ENCODE measurements at regions not wholly inside any gene's neighbourhood (a gene's known extent, or its start where the extent isn't known, plus 50 kb on each side); places are given as distances from the start of the nearest gene placed in this dataset.
A peak's percentile ranks its signal among the peaks of the same experiment; 100 is the strongest.

DNA sequence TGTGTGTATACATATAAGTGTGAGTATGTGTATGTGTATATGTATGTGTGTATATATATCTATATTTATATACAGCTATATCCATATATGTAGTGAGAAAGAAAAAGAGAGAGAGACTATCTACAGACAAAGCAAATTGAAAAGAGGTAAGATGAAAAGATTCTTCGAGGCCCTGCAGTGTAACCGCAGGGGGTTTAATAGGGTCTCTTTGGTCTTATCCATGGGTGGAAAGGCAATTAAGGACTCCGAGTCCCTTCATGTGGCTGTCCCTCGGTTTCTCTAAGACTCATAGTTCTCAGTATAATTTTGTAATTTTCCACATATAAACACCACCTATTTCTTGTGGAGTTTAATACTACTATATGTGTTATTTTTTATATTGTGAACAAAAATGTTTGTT is 50.6 kb upstream of the JAZF1 start:
- H3K4me2 ChIP-seq: no peak overlapping the region
- no peaks in the 10 kb centered on the region for H4K20me1 ChIP-seq
- no peak overlapping the region for H3K4me3 ChIP-seq
- H3K9me3 ChIP-seq (replicated peaks in 1 of 11): 0 out of 22 replicates have a peak, but pooled peaks cover 0 to 5% (median 0%) of the 10 kb centered on the region in 11 experiments
- H3K9ac ChIP-seq: no peak overlapping the region
- no peak for TF ChIP-seq Cebpa-rat (IDR thresholded peaks at IDR 0.05)
- H3K27me3 ChIP-seq: no peaks in the 10 kb centered on the region
- H3K36me3 ChIP-seq: no peaks in the 10 kb centered on the region
- H3K27ac ChIP-seq: no peak overlapping the region
- H3K4me1 ChIP-seq: no peaks in the 10 kb centered on the region

GRCh38 chr7:28236560-28236959 is 56.0 kb upstream of the JAZF1 start:
- no peaks in the 10 kb centered on the region for H3K27me3 ChIP-seq
- TF ChIP-seq Cebpa-rat (IDR thresholded peaks at IDR 0.05): no peak
- no peak overlapping the region for H3K9ac ChIP-seq
- H3K27ac ChIP-seq: no peak overlapping the region
- H3K36me3 ChIP-seq: no peaks in the 10 kb centered on the region
- H4K20me1 ChIP-seq: no peaks in the 10 kb centered on the region
- 0 out of 22 replicates have a peak, but pooled peaks cover 0 to 3% (median 0%) of the 10 kb centered on the region in 11 experiments for H3K9me3 ChIP-seq (replicated peaks in 1 of 11)
- no peak overlapping the region for H3K4me3 ChIP-seq
- H3K4me1 ChIP-seq: peaks cover 0 to 22% (median 7%) of the 10 kb centered on the region in 10 experiments; a peak in 12 of 20 replicates
- no peak overlapping the region for H3K4me2 ChIP-seq

DNA sequence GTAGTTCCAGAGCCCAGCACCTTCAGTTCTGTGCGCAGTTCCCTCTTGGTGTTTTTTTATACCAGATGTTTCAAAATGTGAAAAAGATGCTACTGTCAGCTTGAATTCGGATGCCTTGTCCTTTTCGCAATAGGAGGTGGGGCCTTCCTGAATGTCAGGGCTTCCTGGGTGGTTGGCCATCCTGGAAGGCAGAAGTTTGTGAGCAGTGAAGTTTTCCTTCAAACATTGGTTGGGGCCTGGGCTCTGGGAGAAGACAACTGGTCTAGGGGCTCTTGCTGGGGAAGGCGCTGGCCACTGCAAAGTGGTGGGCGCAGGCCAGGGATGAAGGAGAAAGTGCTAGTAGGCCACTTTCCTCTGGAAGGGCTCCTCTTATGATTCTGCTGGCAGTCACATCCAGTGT is 56.8 kb upstream of the JAZF1 start:
- Histone ChIP-seq H3K27ac (no peak overlapping the region), H3K9ac (no peak overlapping the region), H4K20me1 (no peaks in the 10 kb centered on the region), H3K36me3 (no peaks in the 10 kb centered on the region), H3K4me1 (peaks cover 0 to 22% (median 7%) of the 10 kb centered on the region in 10 experiments; a peak in 12 of 20 replicates), H3K4me2 (no peak overlapping the region), H3K27me3 (no peaks in the 10 kb centered on the region), H3K4me3 (no peak overlapping the region), H3K9me3 (replicated peaks in 1 of 11) (0 out of 22 replicates have a peak, but pooled peaks cover 0 to 3% (median 0%) of the 10 kb centered on the region in 11 experiments)
- no peak for TF ChIP-seq Cebpa-rat (IDR thresholded peaks at IDR 0.05)

GRCh38 chr7:28239823-28240204 is 59.2 kb upstream of the JAZF1 start:
- Histone ChIP-seq H3K4me1 (peaks cover 0 to 22% (median 7%) of the 10 kb centered on the region in 10 experiments; a peak in 12 of 20 replicates), H3K27me3 (no peaks in the 10 kb centered on the region), H3K4me2 (peak overlapping the region in 7 of 11 experiments; percentile 13 to 69 (median 51); a peak in 11 of 22 replicates), H3K4me3 (no peak overlapping the region), H3K9me3 (replicated peaks in 1 of 11) (no peaks in the 10 kb centered on the region), H3K27ac (0 out of 22 replicates have a peak overlapping the region, but pooled peaks of 1 of the 11 experiments have one; percentile 4), H4K20me1 (no peaks in the 10 kb centered on the region), H3K36me3 (no peaks in the 10 kb centered on the region), H3K9ac (0 out of 22 replicates have a peak overlapping the region, but pooled peaks of 1 of the 11 experiments have one; percentile 7)
- TF ChIP-seq Cebpa-rat (IDR thresholded peaks at IDR 0.05): no peak

- H3K27me3 ChIP-seq: no peaks in the 10 kb centered on the region
- peak overlapping the region in 1 of 11 experiments; percentile 2; a peak in 1 of 22 replicates for H3K4me2 ChIP-seq
- H3K9me3 ChIP-seq (replicated peaks in 1 of 11): no peaks in the 10 kb centered on the region
- peaks cover 0 to 22% (median 7%) of the 10 kb centered on the region in 10 experiments; a peak in 12 of 20 replicates for H3K4me1 ChIP-seq
- no peak overlapping the region for H3K9ac ChIP-seq
- no peak for TF ChIP-seq Cebpa-rat (IDR thresholded peaks at IDR 0.05)
- no peaks in the 10 kb centered on the region for H3K36me3 ChIP-seq
- no peaks in the 10 kb centered on the region for H4K20me1 ChIP-seq
- no peak overlapping the region for H3K27ac ChIP-seq
- no peak overlapping the region for H3K4me3 ChIP-seq
These were observed 59.9 kb upstream of the JAZF1 start for GRCh38 chr7:28240481-28240880.

DNA sequence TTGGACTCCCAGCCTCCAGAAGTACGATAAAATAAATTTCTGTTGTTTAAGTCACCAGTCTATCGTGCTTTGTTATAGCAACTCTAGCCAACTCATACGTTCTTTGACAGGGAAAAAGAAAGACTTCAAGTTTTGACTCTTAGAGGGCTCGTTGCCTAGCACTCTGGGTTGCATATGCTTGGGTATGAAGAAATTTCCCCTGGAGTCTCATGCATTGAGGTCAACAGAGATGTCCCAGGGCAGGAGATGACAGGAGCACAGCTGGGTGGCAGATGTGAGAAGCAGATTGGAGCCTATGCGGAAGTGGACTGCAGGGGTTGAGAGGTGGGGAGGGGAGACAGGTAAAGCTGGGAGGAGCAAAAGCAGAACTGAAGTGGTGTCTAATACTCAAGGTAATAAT is 63.3 kb upstream of the JAZF1 start:
- H3K4me2 ChIP-seq: no peak overlapping the region
- H3K36me3 ChIP-seq: no peaks in the 10 kb centered on the region
- no peak overlapping the region for H3K27ac ChIP-seq
- H4K20me1 ChIP-seq: no peaks in the 10 kb centered on the region
- H3K4me3 ChIP-seq: no peak overlapping the region
- peaks cover 0 to 7% (median 0%) of the 10 kb centered on the region in 11 experiments; a peak in 4 of 22 replicates for H3K9me3 ChIP-seq (replicated peaks in 1 of 11)
- H3K27me3 ChIP-seq: no peaks in the 10 kb centered on the region
- TF ChIP-seq Cebpa-rat (IDR thresholded peaks at IDR 0.05): no peak
- no peak overlapping the region for H3K9ac ChIP-seq
- peaks cover 0 to 22% (median 6%) of the 10 kb centered on the region in 10 experiments; a peak in 12 of 20 replicates for H3K4me1 ChIP-seq

DNA sequence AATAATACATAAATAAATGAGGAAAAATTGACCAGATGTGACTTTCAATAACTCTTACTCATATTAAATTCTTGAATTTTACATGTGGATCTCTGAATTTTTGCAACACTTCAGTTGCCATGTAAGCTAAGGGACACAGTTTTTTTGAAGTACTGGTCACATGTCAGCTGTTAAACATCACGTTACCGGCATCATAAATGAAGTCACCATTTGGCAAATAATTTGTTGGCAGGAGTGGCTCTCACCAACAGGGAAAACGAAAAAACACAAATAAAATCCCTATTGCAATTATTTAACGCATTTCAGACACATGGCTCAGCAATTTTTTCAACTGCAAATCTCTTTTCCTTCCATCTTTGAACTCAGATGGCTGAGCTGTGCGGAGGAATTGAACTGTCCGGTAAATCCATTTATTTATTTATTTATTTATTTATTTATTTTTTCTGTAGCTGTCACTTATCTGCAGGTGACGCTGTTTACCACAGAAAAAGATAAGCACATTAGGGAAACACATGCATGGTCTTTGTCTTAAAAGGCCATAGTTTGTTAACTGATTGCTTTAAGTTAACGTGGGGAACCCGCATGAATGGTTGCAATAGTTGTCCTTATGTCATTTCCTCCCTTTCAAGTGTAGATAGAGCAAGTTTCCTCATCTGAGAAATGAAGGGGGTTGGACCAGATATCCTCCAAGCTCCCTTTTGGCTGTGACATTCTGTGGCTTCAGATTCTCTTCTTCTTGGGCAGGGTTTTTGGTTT is 64.7 kb upstream of the JAZF1 start:
- Histone ChIP-seq H3K9ac (no peak overlapping the region), H3K4me1 (peaks cover 0 to 8% (median 0%) of the 10 kb centered on the region in 10 experiments; a peak in 1 of 20 replicates), H3K4me3 (no peak overlapping the region), H3K36me3 (no peaks in the 10 kb centered on the region), H4K20me1 (no peaks in the 10 kb centered on the region), H3K9me3 (replicated peaks in 1 of 11) (peaks cover 0 to 9% (median 0%) of the 10 kb centered on the region in 11 experiments; a peak in 4 of 22 replicates), H3K4me2 (no peak overlapping the region; a peak in 2 of 22 replicates), H3K27me3 (no peaks in the 10 kb centered on the region), H3K27ac (no peak overlapping the region)
- TF ChIP-seq Cebpa-rat (IDR thresholded peaks at IDR 0.05): no peak

- Histone ChIP-seq H3K4me3 (no peak overlapping the region), H3K9me3 (replicated peaks in 1 of 11) (peaks cover 0 to 9% (median 0%) of the 10 kb centered on the region in 11 experiments; a peak in 4 of 22 replicates), H3K27ac (no peak overlapping the region), H3K27me3 (no peaks in the 10 kb centered on the region), H4K20me1 (no peaks in the 10 kb centered on the region), H3K4me2 (no peak overlapping the region), H3K36me3 (no peaks in the 10 kb centered on the region), H3K9ac (no peak overlapping the region), H3K4me1 (0 out of 20 replicates have a peak, but pooled peaks cover 0 to 4% (median 0%) of the 10 kb centered on the region in 10 experiments)
- TF ChIP-seq Cebpa-rat (IDR thresholded peaks at IDR 0.05): no peak
These were observed 66.4 kb upstream of the JAZF1 start for GRCh38 chr7:28246921-28247461.

- no peak for TF ChIP-seq Cebpa-rat (IDR thresholded peaks at IDR 0.05)
- H3K4me3 ChIP-seq: no peak overlapping the region
- H4K20me1 ChIP-seq: no peaks in the 10 kb centered on the region
- H3K27ac ChIP-seq: no peak overlapping the region
- peaks cover 0 to 10% (median 0%) of the 10 kb centered on the region in 11 experiments; a peak in 1 of 22 replicates for H3K9me3 ChIP-seq (replicated peaks in 1 of 11)
- no peaks in the 10 kb centered on the region for H3K36me3 ChIP-seq
- no peak overlapping the region for H3K4me2 ChIP-seq
- no peaks in the 10 kb centered on the region for H3K27me3 ChIP-seq
- H3K4me1 ChIP-seq: no peaks in the 10 kb centered on the region
- no peak overlapping the region for H3K9ac ChIP-seq
These were observed 77.6 kb upstream of the JAZF1 start for GRCh38 chr7:28258240-28258639.

All from BLaER1 treated with 17β-estradiol and CSF1 and Interleukin-3, amounts not matched to agents 10 nM and 100 nM (cell line).